Right atrium auricular region (tissue), 2 donors: ENCODE measurements at regions not wholly inside any gene's neighbourhood (a gene's known extent, or its start where the extent isn't known, plus 50 kb on each side); places are given as distances from the start of the nearest gene placed in this dataset.

Source experiments
- DNase-seq: peaks from one replicate; pipeline ENCODE4 v3.0.0-alpha.2; 2019; ENCODE audit warnings: low spot score
- H3K27ac ChIP-seq, 2 donors: fragments of 200-600 bp; sonication (generic); 1 replicate in 1 of 2; 2 replicates in 1 of 2; pipeline ENCODE4 v1.5.1; 2016 to 2019
- H3K27me3 ChIP-seq, 2 donors: fragments of 200-600 bp; sonication (generic); one replicate each; pipeline versions ENCODE4 v1.5.1 to v1.6.0; 2017 to 2019
- H3K36me3 ChIP-seq: fragments of 200-600 bp; sonication (generic); one replicate; pipeline ENCODE4 v1.5.1; 2016
- H3K4me1 ChIP-seq, 2 donors: fragments of 200-600 bp; sonication (generic); one replicate each; pipeline versions ENCODE4 v1.5.1 to v1.6.0; 2017 to 2019
- H3K4me3 ChIP-seq, 2 donors: fragments of 200-600 bp; sonication (generic); 1 replicate in 1 of 2; 2 replicates in 1 of 2; pipeline ENCODE4 v1.5.1; 2017 to 2019; ENCODE audit warnings: mild to moderate bottlenecking in 1 of 2, moderate library complexity in 1 of 2
- H3K9me3 ChIP-seq, 2 donors: fragments of 200-600 bp; sonication (generic); one replicate each; pipeline ENCODE4 v1.5.1; 2019
- TF ChIP-seq, protein P1 (sequence below), 2 donors: fragments of 200-600 bp; sonication (generic); IDR thresholded peaks; one replicate each; pipeline ENCODE4 v1.5.1; 2019; ENCODE audit warnings: antibody characterized with exemption in 2 of 2

DNA sequence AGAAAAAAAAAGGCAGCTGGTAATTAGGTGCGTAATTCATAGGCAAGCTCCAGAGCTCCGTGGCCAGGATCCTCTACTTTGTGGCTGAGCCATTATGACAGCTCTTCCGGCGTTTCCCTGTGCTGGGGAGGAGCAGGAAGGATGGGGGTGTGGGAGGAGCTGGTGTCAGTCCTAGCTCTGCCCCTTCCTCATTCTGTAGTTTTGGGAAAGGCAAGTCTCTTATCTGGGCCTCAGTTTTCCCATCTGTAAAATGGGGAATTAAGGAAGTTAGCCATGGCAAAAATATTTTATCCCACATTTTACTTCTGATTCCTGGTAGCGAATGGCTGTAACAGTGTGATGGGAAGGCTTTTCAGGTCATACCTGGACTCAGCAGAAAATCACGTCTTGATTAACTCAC is 81.1 kb downstream of the SEC61B start:
- DNase-seq = no peak
- TF ChIP-seq, protein P1, sequence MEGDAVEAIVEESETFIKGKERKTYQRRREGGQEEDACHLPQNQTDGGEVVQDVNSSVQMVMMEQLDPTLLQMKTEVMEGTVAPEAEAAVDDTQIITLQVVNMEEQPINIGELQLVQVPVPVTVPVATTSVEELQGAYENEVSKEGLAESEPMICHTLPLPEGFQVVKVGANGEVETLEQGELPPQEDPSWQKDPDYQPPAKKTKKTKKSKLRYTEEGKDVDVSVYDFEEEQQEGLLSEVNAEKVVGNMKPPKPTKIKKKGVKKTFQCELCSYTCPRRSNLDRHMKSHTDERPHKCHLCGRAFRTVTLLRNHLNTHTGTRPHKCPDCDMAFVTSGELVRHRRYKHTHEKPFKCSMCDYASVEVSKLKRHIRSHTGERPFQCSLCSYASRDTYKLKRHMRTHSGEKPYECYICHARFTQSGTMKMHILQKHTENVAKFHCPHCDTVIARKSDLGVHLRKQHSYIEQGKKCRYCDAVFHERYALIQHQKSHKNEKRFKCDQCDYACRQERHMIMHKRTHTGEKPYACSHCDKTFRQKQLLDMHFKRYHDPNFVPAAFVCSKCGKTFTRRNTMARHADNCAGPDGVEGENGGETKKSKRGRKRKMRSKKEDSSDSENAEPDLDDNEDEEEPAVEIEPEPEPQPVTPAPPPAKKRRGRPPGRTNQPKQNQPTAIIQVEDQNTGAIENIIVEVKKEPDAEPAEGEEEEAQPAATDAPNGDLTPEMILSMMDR (IDR thresholded peaks at IDR 0.05) = no peak
- no peak overlapping the region for H3K4me3 ChIP-seq
- no peaks in the 10 kb centered on the region for H3K9me3 ChIP-seq
- H3K4me1 ChIP-seq = no peaks in the 10 kb centered on the region
- no peaks in the 10 kb centered on the region for H3K27me3 ChIP-seq
- no peak overlapping the region for H3K27ac ChIP-seq
- H3K36me3 ChIP-seq = no peaks in the 10 kb centered on the region

DNA sequence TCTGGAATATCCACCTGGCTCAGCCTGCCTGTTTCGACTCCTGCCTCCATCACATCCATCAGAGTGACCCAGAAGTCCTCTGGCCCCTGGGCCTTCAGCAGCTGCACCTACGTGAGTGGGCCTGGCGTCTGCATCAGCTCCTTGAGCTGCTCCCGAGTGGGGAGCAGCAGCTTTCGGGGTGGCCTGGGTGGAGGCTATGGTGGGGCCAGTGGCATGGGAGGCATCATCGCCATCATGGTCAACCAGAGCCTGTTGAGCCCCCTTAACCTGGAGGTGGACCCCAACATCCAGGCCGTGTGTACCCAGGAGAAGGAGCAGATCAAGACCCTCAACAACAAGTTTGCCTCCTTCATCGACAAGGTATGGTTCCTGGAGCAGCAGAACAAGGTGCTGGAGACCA is 83.0 kb downstream of the SEC61B start:
- Histone ChIP-seq H3K4me1 (no peaks in the 10 kb centered on the region), H3K36me3 (no peaks in the 10 kb centered on the region), H3K27me3 (no peaks in the 10 kb centered on the region), H3K27ac (no peak overlapping the region), H3K4me3 (no peak overlapping the region), H3K9me3 (no peaks in the 10 kb centered on the region)
- DNase-seq = no peak
- TF ChIP-seq, protein P1 (IDR thresholded peaks at IDR 0.05) = no peak

DNA sequence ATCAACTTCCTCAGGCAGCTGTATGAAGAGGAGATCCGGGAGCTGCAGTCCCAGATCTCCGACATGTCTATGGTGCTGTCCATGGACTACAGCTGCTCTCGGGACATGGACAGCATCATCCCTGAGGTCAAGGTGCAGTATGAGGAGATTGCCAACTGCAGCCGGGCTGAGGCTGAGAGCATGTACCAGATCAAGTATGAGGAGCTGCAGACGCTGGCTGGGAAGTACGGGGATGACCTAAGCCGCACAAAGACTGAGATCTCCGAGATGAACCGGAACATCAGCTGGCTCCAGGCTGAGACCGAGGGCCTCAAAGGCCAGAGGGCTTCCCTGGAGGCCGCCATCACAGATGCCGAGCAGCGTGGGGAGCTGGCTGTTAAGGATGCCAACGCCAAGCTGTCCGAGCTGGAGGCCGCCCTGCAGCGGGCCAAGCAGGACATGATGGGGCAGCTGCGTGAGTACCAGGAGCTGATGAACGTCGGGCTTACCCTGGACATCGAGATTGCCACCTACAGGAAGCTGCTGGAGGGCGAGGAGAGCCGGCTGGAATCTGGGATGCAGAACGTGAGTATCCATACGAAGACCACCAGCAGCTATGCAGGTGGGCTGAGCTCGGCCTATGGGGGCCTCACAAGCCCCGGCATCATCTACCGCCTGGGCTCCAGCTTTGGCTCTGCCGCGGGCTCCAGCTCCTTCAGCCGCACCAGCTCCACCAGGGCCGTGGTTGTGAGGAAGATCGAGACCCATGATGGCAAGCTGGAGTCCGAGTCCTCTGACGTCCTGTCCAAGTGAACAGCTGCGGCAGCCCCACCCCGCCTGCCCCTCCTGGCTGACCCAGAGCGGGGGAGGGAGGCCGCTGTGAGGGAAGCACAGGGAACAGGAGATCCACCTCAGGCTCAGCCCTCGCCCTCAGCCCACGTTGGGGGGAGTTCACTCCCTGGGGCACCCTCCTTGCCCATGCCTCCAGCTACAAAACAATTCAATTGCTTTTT is 84.0 kb downstream of the SEC61B start:
- Histone ChIP-seq H3K27ac (no peak overlapping the region), H3K4me1 (no peaks in the 10 kb centered on the region), H3K4me3 (no peak overlapping the region), H3K9me3 (no peaks in the 10 kb centered on the region), H3K36me3 (no peaks in the 10 kb centered on the region), H3K27me3 (no peaks in the 10 kb centered on the region)
- TF ChIP-seq, protein P1 (IDR thresholded peaks at IDR 0.05) = no peak
- DNase-seq = no peak

DNA sequence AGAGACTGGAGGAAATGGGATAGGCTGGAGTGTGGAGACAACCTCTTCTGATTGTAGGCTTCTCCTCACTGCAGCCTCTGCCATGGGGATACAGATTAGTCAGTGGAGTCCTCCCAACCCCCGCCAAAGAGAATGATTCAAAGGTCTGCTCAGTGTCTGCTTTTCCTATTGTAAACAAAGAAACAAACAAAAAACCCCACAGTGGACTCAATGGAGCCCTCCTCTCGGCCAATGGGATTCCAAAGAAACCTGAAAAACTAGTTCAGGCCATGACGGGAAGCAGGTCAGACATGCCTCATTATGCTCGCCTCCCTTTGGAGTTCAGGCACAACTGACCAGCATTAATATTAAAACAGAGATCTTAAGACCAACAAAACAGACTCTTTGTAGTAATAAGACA is 85.8 kb downstream of the SEC61B start:
- Histone ChIP-seq H3K27me3 (no peaks in the 10 kb centered on the region), H3K4me1 (no peaks in the 10 kb centered on the region), H3K27ac (no peak overlapping the region), H3K36me3 (no peaks in the 10 kb centered on the region), H3K4me3 (no peak overlapping the region), H3K9me3 (no peaks in the 10 kb centered on the region)
- DNase-seq = no peak
- TF ChIP-seq, protein P1 (IDR thresholded peaks at IDR 0.05) = no peak

DNA sequence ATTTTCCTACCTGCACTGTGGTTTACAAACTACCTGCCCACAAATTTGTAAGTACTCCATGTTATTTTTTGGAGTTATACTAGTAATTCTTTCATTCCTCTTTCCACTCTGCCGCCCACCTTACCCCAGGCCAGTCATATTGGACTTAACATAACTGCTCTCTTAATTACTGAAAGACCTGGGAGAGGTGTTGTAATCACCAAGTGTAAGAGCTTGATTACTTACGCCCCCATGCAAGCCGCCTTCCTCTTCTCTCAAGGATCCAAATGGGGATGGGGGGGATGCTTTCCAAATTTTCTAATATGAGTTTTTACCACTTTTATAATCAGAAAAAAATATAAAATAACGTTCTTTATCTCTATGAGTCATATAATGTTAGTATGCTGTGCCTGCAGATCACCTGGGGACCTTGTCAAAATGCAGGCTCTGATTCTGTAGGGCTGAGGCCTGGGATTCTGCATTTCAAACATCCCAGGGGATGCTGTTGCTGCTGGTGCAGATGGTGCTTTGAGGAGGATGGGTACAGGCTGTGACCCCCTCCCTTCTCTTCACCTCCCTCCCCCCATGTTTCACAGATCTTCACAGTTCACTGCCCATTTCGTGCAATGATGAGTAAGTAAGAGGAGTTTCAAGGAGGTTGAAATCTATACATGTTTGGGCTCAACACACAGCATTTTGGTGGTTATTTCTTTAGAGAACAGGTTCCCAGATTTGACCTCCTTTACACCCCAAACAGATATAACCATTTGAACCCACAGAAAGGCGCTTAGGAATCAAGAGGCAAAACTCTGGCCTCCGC is 87.3 kb downstream of the SEC61B start:
- no peaks in the 10 kb centered on the region for H3K27me3 ChIP-seq
- H3K9me3 ChIP-seq = no peaks in the 10 kb centered on the region
- H3K27ac ChIP-seq = no peak overlapping the region
- TF ChIP-seq, protein P1 (IDR thresholded peaks at IDR 0.05) = no peak
- H3K4me1 ChIP-seq = no peaks in the 10 kb centered on the region
- no peak for DNase-seq
- no peak overlapping the region for H3K4me3 ChIP-seq
- no peaks in the 10 kb centered on the region for H3K36me3 ChIP-seq
